ENCODE measurements at regions not wholly inside any gene's neighbourhood (a gene's known extent, or its start where the extent isn't known, plus 50 kb on each side); places are given as distances from the start of the nearest gene placed in this dataset.

GRCh38 chr3:153897842-153898241 lies 223.3 kb upstream of the ARHGEF26 start:
- H3K79me2 ChIP-seq (ENCODE audit: control insufficient read depth, low read length): no peaks in the 10 kb centered on the region
- H3F3A ChIP-seq (ENCODE audit: control insufficient read depth, insufficient read depth): no peaks in the 10 kb centered on the region
- H3K4me3 ChIP-seq (ENCODE audit: low read length): no peak overlapping the region
- no peaks in the 10 kb centered on the region for H3K9me2 ChIP-seq (replicated peaks; ENCODE audit: control insufficient read depth, low read length)
- no peaks in the 10 kb centered on the region for H4K20me1 ChIP-seq (ENCODE audit: control insufficient read depth, insufficient read depth, low read depth, low read length)
- TF ChIP-seq EZH2phosphoT487 (IDR thresholded peaks at IDR 0.05; ENCODE audit: borderline replicate concordance, low read length) (no peak), CTCF (IDR thresholded peaks at IDR 0.05; ENCODE audit: low read depth, low read length, poor library complexity, severe bottlenecking) (no peak)
- no peaks in the 10 kb centered on the region for H3K4me1 ChIP-seq (ENCODE audit: control insufficient read depth, low read length)
- no peaks in the 10 kb centered on the region for H3K9me3 ChIP-seq (ENCODE audit: control insufficient read depth, insufficient read depth, low read length)
- H3K27me3 ChIP-seq (ENCODE audit: control insufficient read depth, low read length): no peaks in the 10 kb centered on the region
- H3K27ac ChIP-seq (ENCODE audit: low read depth, low read length): no peak overlapping the region
- H3K36me3 ChIP-seq (ENCODE audit: control insufficient read depth, low read length): no peaks in the 10 kb centered on the region
- H3K4me2 ChIP-seq (ENCODE audit: low read length): no peak overlapping the region

- no peaks in the 10 kb centered on the region for H3K4me1 ChIP-seq (ENCODE audit: control insufficient read depth, low read length)
- H3K27me3 ChIP-seq (ENCODE audit: control insufficient read depth, low read length): no peaks in the 10 kb centered on the region
- H3K79me2 ChIP-seq (ENCODE audit: control insufficient read depth, low read length): no peaks in the 10 kb centered on the region
- no peak overlapping the region for H3K27ac ChIP-seq (ENCODE audit: low read depth, low read length)
- H3K9me2 ChIP-seq (replicated peaks; ENCODE audit: control insufficient read depth, low read length): no peaks in the 10 kb centered on the region
- no peaks in the 10 kb centered on the region for H3F3A ChIP-seq (ENCODE audit: control insufficient read depth, insufficient read depth)
- no peak for TF ChIP-seq CTCF (IDR thresholded peaks at IDR 0.05; ENCODE audit: low read depth, low read length, poor library complexity, severe bottlenecking)
- no peak for TF ChIP-seq EZH2phosphoT487 (IDR thresholded peaks at IDR 0.05; ENCODE audit: borderline replicate concordance, low read length)
- no peak overlapping the region for H3K4me3 ChIP-seq (ENCODE audit: low read length)
- H3K4me2 ChIP-seq (ENCODE audit: low read length): no peak overlapping the region
- H3K36me3 ChIP-seq (ENCODE audit: control insufficient read depth, low read length): no peaks in the 10 kb centered on the region
- H4K20me1 ChIP-seq (ENCODE audit: control insufficient read depth, insufficient read depth, low read depth, low read length): no peaks in the 10 kb centered on the region
- H3K9me3 ChIP-seq (ENCODE audit: control insufficient read depth, insufficient read depth, low read length): no peaks in the 10 kb centered on the region
Observed at GRCh38 chr3:153901152-153901551, 220.0 kb upstream of the ARHGEF26 start.

GRCh38 chr3:153901991-153902390 lies 219.2 kb upstream of the ARHGEF26 start:
- Histone ChIP-seq H3K27ac (ENCODE audit: low read depth, low read length) (no peak overlapping the region), H3K4me1 (ENCODE audit: control insufficient read depth, low read length) (no peaks in the 10 kb centered on the region), H3F3A (ENCODE audit: control insufficient read depth, insufficient read depth) (no peaks in the 10 kb centered on the region), H4K20me1 (ENCODE audit: control insufficient read depth, insufficient read depth, low read depth, low read length) (no peaks in the 10 kb centered on the region), H3K36me3 (ENCODE audit: control insufficient read depth, low read length) (no peaks in the 10 kb centered on the region), H3K9me2 (replicated peaks; ENCODE audit: control insufficient read depth, low read length) (no peaks in the 10 kb centered on the region), H3K4me3 (ENCODE audit: low read length) (no peak overlapping the region), H3K4me2 (ENCODE audit: low read length) (no peak overlapping the region), H3K79me2 (ENCODE audit: control insufficient read depth, low read length) (no peaks in the 10 kb centered on the region), H3K9me3 (ENCODE audit: control insufficient read depth, insufficient read depth, low read length) (no peaks in the 10 kb centered on the region), H3K27me3 (ENCODE audit: control insufficient read depth, low read length) (no peaks in the 10 kb centered on the region)
- TF ChIP-seq CTCF (IDR thresholded peaks at IDR 0.05; ENCODE audit: low read depth, low read length, poor library complexity, severe bottlenecking) (no peak), EZH2phosphoT487 (IDR thresholded peaks at IDR 0.05; ENCODE audit: borderline replicate concordance, low read length) (no peak)

GRCh38 chr3:153903430-153903829 lies 217.8 kb upstream of the ARHGEF26 start:
- H3K27ac ChIP-seq (ENCODE audit: low read depth, low read length): no peak overlapping the region
- no peaks in the 10 kb centered on the region for H3K79me2 ChIP-seq (ENCODE audit: control insufficient read depth, low read length)
- no peak for TF ChIP-seq EZH2phosphoT487 (IDR thresholded peaks at IDR 0.05; ENCODE audit: borderline replicate concordance, low read length)
- TF ChIP-seq CTCF (IDR thresholded peaks at IDR 0.05; ENCODE audit: low read depth, low read length, poor library complexity, severe bottlenecking): no peak
- no peaks in the 10 kb centered on the region for H3K36me3 ChIP-seq (ENCODE audit: control insufficient read depth, low read length)
- H3K4me3 ChIP-seq (ENCODE audit: low read length): no peak overlapping the region
- no peak overlapping the region for H3K4me2 ChIP-seq (ENCODE audit: low read length)
- H4K20me1 ChIP-seq (ENCODE audit: control insufficient read depth, insufficient read depth, low read depth, low read length): no peaks in the 10 kb centered on the region
- no peaks in the 10 kb centered on the region for H3K4me1 ChIP-seq (ENCODE audit: control insufficient read depth, low read length)
- H3K9me3 ChIP-seq (ENCODE audit: control insufficient read depth, insufficient read depth, low read length): no peaks in the 10 kb centered on the region
- no peaks in the 10 kb centered on the region for H3K27me3 ChIP-seq (ENCODE audit: control insufficient read depth, low read length)
- no peaks in the 10 kb centered on the region for H3F3A ChIP-seq (ENCODE audit: control insufficient read depth, insufficient read depth)
- H3K9me2 ChIP-seq (replicated peaks; ENCODE audit: control insufficient read depth, low read length): no peaks in the 10 kb centered on the region
